Naive thymus-derived CD4-positive, alpha-beta T cell (primary cell): ENCODE measurements at regions not wholly inside any gene's neighbourhood (a gene's known extent, or its start where the extent isn't known, plus 50 kb on each side); places are given as distances from the start of the nearest gene placed in this dataset.
A peak's percentile ranks its signal among the peaks of the same experiment; 100 is the strongest.

ENCODE experiments used
- ATAC-seq: fragments of 150-1000 bp; cut with Tn5 transposase; 2 replicates; pipeline ENCODE4 v1.10.0; 2021; ENCODE audit warnings: mild to moderate bottlenecking, moderate library complexity
- CTCF ChIA-PET: fragments of 350-600 bp; sonication (Branson Sonifier 250); formaldehyde crosslinking; loops from one replicate; lab custom pipeline; 2021; ENCODE audit warnings: antibody characterized with exemption; lab: Charles Lee
- POLR2A ChIA-PET: fragments of 350-600 bp; sonication (Branson Sonifier 250); formaldehyde crosslinking; loops from one replicate; lab custom pipeline; 2021; ENCODE audit warnings: antibody characterized with exemption, inconsistent platforms; lab: Charles Lee
- DNase-seq, 9 donors: peaks; one replicate each; pipeline versions ENCODE4 v3.0.0 to v3.0.0-alpha.2; 2020 to 2022; ENCODE audit warnings: mixed read lengths in 1 of 9
- H3K27ac ChIP-seq: one replicate; pipeline ENCODE4 v1.7.0; 2013; ENCODE audit warnings: mild to moderate bottlenecking, low read depth, low read length, moderate library complexity
- H3K27me3 ChIP-seq, 2 donors: one replicate each; pipeline ENCODE4 v1.7.0; 2013; ENCODE audit warnings: low read length in 2 of 2, mild to moderate bottlenecking in 2 of 2, moderate library complexity in 2 of 2; ENCODE audit not compliant: control insufficient read depth in 2 of 2, insufficient read depth in 2 of 2
- H3K36me3 ChIP-seq, 3 experiments: 1 replicate in 2 of 3; 2 replicates in 1 of 3; pipeline ENCODE4 v1.7.0; 2013; ENCODE audit warnings: low read length in 3 of 3, mild to moderate bottlenecking in 3 of 3, moderate library complexity in 1 of 3; ENCODE audit not compliant: insufficient read depth in 3 of 3, control insufficient read depth in 2 of 3
- H3K4me1 ChIP-seq, 2 donors: one replicate each; pipeline ENCODE4 v1.7.0; 2013; ENCODE audit warnings: low read length in 2 of 2, mild to moderate bottlenecking in 2 of 2, moderate library complexity in 1 of 2; ENCODE audit not compliant: control insufficient read depth in 2 of 2, insufficient read depth in 2 of 2
- H3K4me3 ChIP-seq: 2 replicates; pipeline ENCODE4 v1.7.0; 2013; ENCODE audit warnings: mild to moderate bottlenecking, low read length
- H3K9me3 ChIP-seq, 3 experiments: 1 replicate in 2 of 3; 2 replicates in 1 of 3; pipeline ENCODE4 v1.7.0; 2013; ENCODE audit warnings: low read length in 3 of 3; ENCODE audit not compliant: control insufficient read depth in 2 of 3
- H3K27ac Mint-ChIP-seq, 9 donors: one replicate each; pipeline ENCODE4 v1.8.0; 2020 to 2022; ENCODE audit warnings: mixed read lengths in 9 of 9, mild to moderate bottlenecking in 8 of 9, moderate library complexity in 5 of 9, inconsistent platforms in 2 of 9
- H3K27me3 Mint-ChIP-seq, 5 donors: one replicate each; pipeline ENCODE4 v1.8.0; 2021 to 2022; ENCODE audit warnings: mixed read lengths in 5 of 5, mild to moderate bottlenecking in 1 of 5
- H3K36me3 Mint-ChIP-seq, 5 donors: one replicate each; pipeline ENCODE4 v1.8.0; 2020 to 2022; ENCODE audit warnings: mixed read lengths in 5 of 5, mild to moderate bottlenecking in 3 of 5, inconsistent platforms in 1 of 5
- H3K4me1 Mint-ChIP-seq, 7 donors: one replicate each; pipeline ENCODE4 v1.8.0; 2020 to 2022; ENCODE audit warnings: mixed read lengths in 7 of 7, mild to moderate bottlenecking in 3 of 7, inconsistent platforms in 1 of 7
- H3K4me3 Mint-ChIP-seq, 10 donors: one replicate each; pipeline ENCODE4 v1.8.0; 2020 to 2022; ENCODE audit warnings: mild to moderate bottlenecking in 10 of 10, mixed read lengths in 10 of 10, moderate library complexity in 6 of 10, inconsistent platforms in 2 of 10
- H3K9me3 Mint-ChIP-seq, 11 donors: one replicate each; pipeline ENCODE4 v1.8.0; 2020 to 2022; ENCODE audit warnings: mixed read lengths in 11 of 11, mild to moderate bottlenecking in 4 of 11, inconsistent platforms in 1 of 11, moderate library complexity in 1 of 11
- intact Hi-C, 2 donors: fragments of 100-400 bp; cut with micrococcal nuclease; formaldehyde crosslinking; loops; one replicate each; pipeline ENCODE4 v1.15.1; 2023

GRCh38 chr12:3947781-3948180, 74.6 kb upstream of the PARP11 start:
- Histone ChIP-seq H3K4me1 (peaks cover 42 to 56% of the 10 kb centered on the region in 2 donors), H3K9me3 (no peaks in the 10 kb centered on the region), H3K27ac (peak overlapping the region; percentile 78), H3K36me3 (no peaks in the 10 kb centered on the region), H3K27me3 (no peaks in the 10 kb centered on the region), H3K4me3 (peak overlapping the region; percentile 2)
- Mint-ChIP-seq H3K9me3 (peaks cover 0 to 25% (median 10%) of the 10 kb centered on the region in 11 donors), H3K36me3 (peaks cover 0 to 38% (median 16%) of the 10 kb centered on the region in 5 donors), H3K27me3 (peaks cover 0 to 17% (median 0%) of the 10 kb centered on the region in 5 donors), H3K4me1 (peaks cover 45 to 78% (median 70%) of the 10 kb centered on the region in 7 donors), H3K4me3 (peak overlapping the region in 9 of 10 donors; percentile 29 to 77 (median 63)), H3K27ac (peak overlapping the region; percentile 91 to 100 (median 98))
- DNase-seq (peak in 7 of 9 donors; percentile 64 to 90 (median 82)), ATAC-seq (peak; percentile 86)
- intact Hi-C loops, result loop anchor here (1.0 to 2.0 kb wide), 7 partner anchors 12 to 325 kb away; no protein-coding TSS in a partner anchor
- ChIA-PET CTCF (interaction anchor here (0.6 to 8.4 kb wide), 5 partner anchors 15 to 62 kb away, joined by 3 to 58 read pairs (median 12); no protein-coding TSS in a partner anchor), POLR2A (interaction anchor here (0.8 to 6.2 kb wide), 15 partner anchors 8 to 323 kb away, joined by 3 to 85 read pairs (median 5); partner anchors contain the start of gene PARP11)

- no peak overlapping the region for H3K4me3 Mint-ChIP-seq
- CTCF ChIA-PET, result interaction anchor here (8.4 kb wide), 1 partner anchor 17 kb away, joined by 58 read pairs; no protein-coding TSS in a partner anchor
- intact Hi-C loops, result loop anchor here in 1 of 2 donors (2.0 kb wide), 1 partner anchor 13 kb away; no protein-coding TSS in a partner anchor
- Histone ChIP-seq H3K27ac (no peak overlapping the region), H3K9me3 (no peaks in the 10 kb centered on the region), H3K4me3 (no peak overlapping the region), H3K4me1 (peaks cover 28 to 43% of the 10 kb centered on the region in 2 donors), H3K27me3 (no peaks in the 10 kb centered on the region), H3K36me3 (no peaks in the 10 kb centered on the region)
- ATAC-seq, result no peak
- peaks cover 34 to 66% (median 56%) of the 10 kb centered on the region in 7 donors for H3K4me1 Mint-ChIP-seq
- DNase-seq, result no peak
- H3K27ac Mint-ChIP-seq, result peak overlapping the region; percentile 48 to 100 (median 98)
- POLR2A ChIA-PET, result interaction anchor here (0.8 to 3.3 kb wide), 3 partner anchors 12 to 40 kb away, joined by 3 to 18 read pairs (median 4); no protein-coding TSS in a partner anchor
- peaks cover 0 to 25% (median 8%) of the 10 kb centered on the region in 11 donors for H3K9me3 Mint-ChIP-seq
- peaks cover 0 to 33% (median 15%) of the 10 kb centered on the region in 5 donors for H3K36me3 Mint-ChIP-seq
- H3K27me3 Mint-ChIP-seq, result peaks cover 0 to 19% (median 0%) of the 10 kb centered on the region in 5 donors
Measured at GRCh38 chr12:3945671-3946070, 72.5 kb upstream of the PARP11 start.

- H3K36me3 ChIP-seq, result no peaks in the 10 kb centered on the region
- H3K4me1 ChIP-seq, result peaks cover 18 to 32% of the 10 kb centered on the region in 2 donors
- DNase-seq (no peak), ATAC-seq (no peak)
- H3K27me3 ChIP-seq, result no peaks in the 10 kb centered on the region
- H3K27ac ChIP-seq, result no peak overlapping the region
- peaks cover 28 to 63% (median 45%) of the 10 kb centered on the region in 7 donors for H3K4me1 Mint-ChIP-seq
- intact Hi-C loops, result no loop called here
- H3K9me3 ChIP-seq, result no peaks in the 10 kb centered on the region
- H3K27ac Mint-ChIP-seq, result peak overlapping the region in 4 of 9 donors; percentile 55 to 100 (median 98)
- H3K36me3 Mint-ChIP-seq, result peaks cover 0 to 30% (median 14%) of the 10 kb centered on the region in 5 donors
- no peak overlapping the region for H3K4me3 Mint-ChIP-seq
- H3K9me3 Mint-ChIP-seq, result peaks cover 0 to 25% (median 6%) of the 10 kb centered on the region in 11 donors
- peaks cover 0 to 22% (median 0%) of the 10 kb centered on the region in 5 donors for H3K27me3 Mint-ChIP-seq
- CTCF ChIA-PET, result interaction anchor here (8.4 kb wide), 1 partner anchor 18 kb away, joined by 58 read pairs; no protein-coding TSS in a partner anchor
- no peak overlapping the region for H3K4me3 ChIP-seq
- POLR2A ChIA-PET, result interaction anchor here (1.9 to 3.3 kb wide), 2 partner anchors 11 to 18 kb away, joined by 4 to 18 read pairs; no protein-coding TSS in a partner anchor
Measured at GRCh38 chr12:3944620-3945019, 71.4 kb upstream of the PARP11 start.

GRCh38 chr12:3938042-3938544, 64.9 kb upstream of the PARP11 start:
- H3K4me1 Mint-ChIP-seq, result peaks cover 21 to 60% (median 36%) of the 10 kb centered on the region in 7 donors
- POLR2A ChIA-PET, result interaction anchor here (1.6 to 4.8 kb wide), 5 partner anchors 9 to 32 kb away, joined by 5 to 52 read pairs (median 6); no protein-coding TSS in a partner anchor

GRCh38 chr12:3935078-3935477, 61.9 kb upstream of the PARP11 start:
- Histone ChIP-seq H3K4me1 (peaks cover 0 to 34% of the 10 kb centered on the region in 2 donors), H3K36me3 (no peaks in the 10 kb centered on the region), H3K27ac (no peak overlapping the region), H3K27me3 (no peaks in the 10 kb centered on the region), H3K4me3 (no peak overlapping the region), H3K9me3 (no peaks in the 10 kb centered on the region)
- H3K4me3 Mint-ChIP-seq, result peak overlapping the region; percentile 34 to 83 (median 78)
- H3K27me3 Mint-ChIP-seq, result peaks cover 0 to under 1% (median 0%) of the 10 kb centered on the region in 5 donors
- POLR2A ChIA-PET, result interaction anchor here (0.6 to 2.6 kb wide), 10 partner anchors 10 to 76 kb away, joined by 3 to 18 read pairs (median 6); no protein-coding TSS in a partner anchor
- intact Hi-C loops, result loop anchor here (1.0 to 5.0 kb wide), 4 partner anchors 8 to 38 kb away; no protein-coding TSS in a partner anchor
- peaks cover 27 to 88% (median 64%) of the 10 kb centered on the region in 7 donors for H3K4me1 Mint-ChIP-seq
- peaks cover 0 to 9% (median 0%) of the 10 kb centered on the region in 5 donors for H3K36me3 Mint-ChIP-seq
- H3K27ac Mint-ChIP-seq, result peak overlapping the region; percentile 76 to 96 (median 87)
- DNase-seq (peak in 7 of 9 donors; percentile 32 to 70 (median 53)), ATAC-seq (peak; percentile 44)
- CTCF ChIA-PET, result interaction anchor here (0.7 to 3.8 kb wide), 6 partner anchors 14 to 341 kb away, joined by 3 to 26 read pairs (median 6); no protein-coding TSS in a partner anchor
- peaks cover 0 to 7% (median 0%) of the 10 kb centered on the region in 11 donors for H3K9me3 Mint-ChIP-seq

More at GRCh38 chr12:3938042-3938544, 64.9 kb upstream of the PARP11 start:
- CTCF ChIA-PET, result interaction anchor here (2.3 kb wide), 1 partner anchor 11 kb away, joined by 7 read pairs; no protein-coding TSS in a partner anchor
- peaks cover 0 to 23% of the 10 kb centered on the region in 2 donors for H3K4me1 ChIP-seq
- intact Hi-C loops, result loop anchor here in 1 of 2 donors (5.0 kb wide), 1 partner anchor 41 kb away; no protein-coding TSS in a partner anchor
- DNase-seq (no peak), ATAC-seq (no peak)
- no peaks in the 10 kb centered on the region for H3K27me3 ChIP-seq
- no peaks in the 10 kb centered on the region for H3K36me3 ChIP-seq
- H3K27ac ChIP-seq, result no peak overlapping the region
- Mint-ChIP-seq H3K4me3 (no peak overlapping the region), H3K27ac (no peak overlapping the region), H3K9me3 (peaks cover 0 to 7% (median under 1%) of the 10 kb centered on the region in 11 donors), H3K36me3 (peaks cover 0 to 6% (median 0%) of the 10 kb centered on the region in 5 donors), H3K27me3 (peaks cover 0 to 5% (median 0%) of the 10 kb centered on the region in 5 donors)
- no peaks in the 10 kb centered on the region for H3K9me3 ChIP-seq
- H3K4me3 ChIP-seq, result no peak overlapping the region

- H3K4me1 Mint-ChIP-seq, result peaks cover 29 to 91% (median 71%) of the 10 kb centered on the region in 7 donors
- no peak overlapping the region for H3K27ac ChIP-seq
Measured at GRCh38 chr12:3933819-3934192, 60.6 kb upstream of the PARP11 start.

More at GRCh38 chr12:3933819-3934192, 60.6 kb upstream of the PARP11 start:
- peak overlapping the region; percentile 79 to 92 (median 86) for H3K27ac Mint-ChIP-seq
- CTCF ChIA-PET, result interaction anchor here (0.7 to 3.8 kb wide), 9 partner anchors 13 to 343 kb away, joined by 3 to 26 read pairs (median 4); no protein-coding TSS in a partner anchor
- peaks cover 0 to 8% (median 0%) of the 10 kb centered on the region in 5 donors for H3K36me3 Mint-ChIP-seq
- ATAC-seq, result no peak
- H3K4me3 Mint-ChIP-seq, result peak overlapping the region; percentile 54 to 87 (median 78)
- peaks cover 0 to 7% (median 0%) of the 10 kb centered on the region in 11 donors for H3K9me3 Mint-ChIP-seq
- H3K27me3 Mint-ChIP-seq, result peaks cover 0 to 7% (median 0%) of the 10 kb centered on the region in 5 donors
- Histone ChIP-seq H3K36me3 (no peaks in the 10 kb centered on the region), H3K9me3 (no peaks in the 10 kb centered on the region), H3K4me3 (peak overlapping the region; percentile 5), H3K4me1 (peaks cover 0 to 42% of the 10 kb centered on the region in 2 donors), H3K27me3 (no peaks in the 10 kb centered on the region)
- POLR2A ChIA-PET, result interaction anchor here (0.7 to 2.6 kb wide), 17 partner anchors 8 to 336 kb away, joined by 3 to 18 read pairs (median 5); no protein-coding TSS in a partner anchor
- DNase-seq, result no peak
- intact Hi-C loops, result loop anchor here (1.0 to 2.0 kb wide), 5 partner anchors 9 to 49 kb away; no protein-coding TSS in a partner anchor
